Glutamatergic neuron (in vitro differentiated cells): ENCODE measurements at regions not wholly inside any gene's neighbourhood (a gene's known extent, or its start where the extent isn't known, plus 50 kb on each side); places are given as distances from the start of the nearest gene placed in this dataset.

ENCODE experiments used
- DNase-seq: peaks from one replicate; pipeline ENCODE4 v3.0.0; 2022
- H3K27ac Mint-ChIP-seq: one replicate; pipeline ENCODE4 v1.8.0; 2020; ENCODE audit warnings: mild to moderate bottlenecking, mixed read lengths, inconsistent platforms; ENCODE audit not compliant: unreplicated experiment
- H3K27me3 Mint-ChIP-seq: one replicate; pipeline ENCODE4 v1.8.0; 2020; ENCODE audit warnings: mild to moderate bottlenecking, moderate library complexity, mixed read lengths, inconsistent platforms; ENCODE audit not compliant: unreplicated experiment
- H3K36me3 Mint-ChIP-seq: one replicate; pipeline ENCODE4 v1.8.0; 2020; ENCODE audit warnings: mild to moderate bottlenecking, mixed read lengths, inconsistent platforms; ENCODE audit not compliant: unreplicated experiment
- H3K4me1 Mint-ChIP-seq: one replicate; pipeline ENCODE4 v1.8.0; 2020; ENCODE audit warnings: mild to moderate bottlenecking, low read depth, mixed read lengths, inconsistent platforms; ENCODE audit not compliant: unreplicated experiment
- H3K4me3 Mint-ChIP-seq: one replicate; pipeline ENCODE4 v1.8.0; 2020; ENCODE audit warnings: mild to moderate bottlenecking, mixed read lengths, inconsistent platforms; ENCODE audit not compliant: unreplicated experiment
- H3K9me3 Mint-ChIP-seq: one replicate; pipeline ENCODE4 v1.8.0; 2020; ENCODE audit warnings: mild to moderate bottlenecking, moderate library complexity, mixed read lengths, inconsistent platforms; ENCODE audit not compliant: unreplicated experiment
- CTCF ChIP-seq: fragments of 200-600 bp; sonication (generic); IDR thresholded peaks from one replicate; pipeline ENCODE4 v1.5.0; 2021; ENCODE audit not compliant: partially characterized antibody, unreplicated experiment

GRCh38 chr1:29455781-29456180 lies 219.5 kb downstream of the PTPRU start:
- H3K4me3 Mint-ChIP-seq: no peak overlapping the region
- peaks cover 3% of the 10 kb centered on the region for H3K9me3 Mint-ChIP-seq
- peaks cover 28% of the 10 kb centered on the region for H3K4me1 Mint-ChIP-seq
- no peak for TF ChIP-seq CTCF
- no peak overlapping the region for H3K27ac Mint-ChIP-seq
- DNase-seq: no peak
- peaks cover 9% of the 10 kb centered on the region for H3K27me3 Mint-ChIP-seq
- H3K36me3 Mint-ChIP-seq: no peaks in the 10 kb centered on the region

GRCh38 chr1:29454616-29455380 lies 218.5 kb downstream of the PTPRU start:
- Mint-ChIP-seq H3K4me3 (no peak overlapping the region), H3K36me3 (no peaks in the 10 kb centered on the region), H3K27ac (no peak overlapping the region), H3K27me3 (peaks cover 9% of the 10 kb centered on the region), H3K4me1 (peaks cover 28% of the 10 kb centered on the region), H3K9me3 (peaks cover 3% of the 10 kb centered on the region)
- no peak for DNase-seq
- no peak for TF ChIP-seq CTCF

- peak; percentile 46 for DNase-seq
- Mint-ChIP-seq H3K27ac (peak overlapping the region; percentile 64), H3K27me3 (peaks cover 9% of the 10 kb centered on the region), H3K9me3 (peaks cover 3% of the 10 kb centered on the region), H3K4me3 (no peak overlapping the region), H3K36me3 (no peaks in the 10 kb centered on the region), H3K4me1 (peaks cover 23% of the 10 kb centered on the region)
- peak; percentile 42 for TF ChIP-seq CTCF
Measured at GRCh38 chr1:29453502-29454240, 217.3 kb downstream of the PTPRU start.

GRCh38 chr1:29452463-29453230 lies 216.3 kb downstream of the PTPRU start:
- H3K27ac Mint-ChIP-seq: peak overlapping the region; percentile 52
- H3K9me3 Mint-ChIP-seq: peaks cover 3% of the 10 kb centered on the region
- H3K4me1 Mint-ChIP-seq: peaks cover 15% of the 10 kb centered on the region
- H3K36me3 Mint-ChIP-seq: no peaks in the 10 kb centered on the region
- H3K4me3 Mint-ChIP-seq: no peak overlapping the region
- DNase-seq: no peak
- peaks cover 9% of the 10 kb centered on the region for H3K27me3 Mint-ChIP-seq
- TF ChIP-seq CTCF: no peak
